Activated CD4-positive, CD25-positive, alpha-beta regulatory T cell treated with anti-CD3 and anti-CD28 coated beads, Interleukin-2, amount 50 U/mL, for 24 hours (primary cell): ENCODE measurements at regions not wholly inside any gene's neighbourhood (a gene's known extent, or its start where the extent isn't known, plus 50 kb on each side); places are given as distances from the start of the nearest gene placed in this dataset.
"Not testable (repeated sequence)": the region's sequence is repeated elsewhere in the genome, so short reads cannot be mapped to it uniquely, and the experiment has no call there.

Experiments
- ATAC-seq, 2 donors: fragments of 150-1000 bp; cut with Tn5 transposase; one replicate each; pipeline ENCODE4 v1.10.0; 2021; ENCODE audit warnings: mild to moderate bottlenecking in 1 of 2, moderate library complexity in 1 of 2

GRCh38 chr15:95202569-95203349 is 971.4 kb downstream of the MCTP2 start:
- no peak for ATAC-seq

DNA sequence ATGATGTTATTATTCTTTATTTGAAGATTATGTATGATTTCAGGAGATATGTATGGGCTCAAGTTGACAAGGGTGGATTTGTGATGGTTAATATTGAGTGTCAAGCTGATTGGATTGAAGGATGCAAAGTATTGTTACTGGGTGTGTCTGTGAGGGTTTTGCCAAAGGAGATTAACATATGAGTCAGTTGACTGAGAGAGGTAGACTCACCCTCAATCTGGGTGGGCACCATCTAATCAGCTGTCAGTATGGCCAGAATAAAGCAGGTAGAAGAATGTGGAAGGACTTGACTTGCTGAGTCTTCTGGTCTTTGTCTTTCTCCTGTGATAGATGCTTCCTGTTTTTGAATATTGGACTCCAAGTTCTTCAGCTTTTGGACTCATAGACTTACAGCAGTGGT is 973.7 kb downstream of the MCTP2 start:
- no peak for ATAC-seq

GRCh38 chr15:95205830-95206229 is 974.5 kb downstream of the MCTP2 start:
- ATAC-seq = not testable (repeated sequence)

GRCh38 chr15:95208071-95208470 is 976.7 kb downstream of the MCTP2 start:
- ATAC-seq = no peak

DNA sequence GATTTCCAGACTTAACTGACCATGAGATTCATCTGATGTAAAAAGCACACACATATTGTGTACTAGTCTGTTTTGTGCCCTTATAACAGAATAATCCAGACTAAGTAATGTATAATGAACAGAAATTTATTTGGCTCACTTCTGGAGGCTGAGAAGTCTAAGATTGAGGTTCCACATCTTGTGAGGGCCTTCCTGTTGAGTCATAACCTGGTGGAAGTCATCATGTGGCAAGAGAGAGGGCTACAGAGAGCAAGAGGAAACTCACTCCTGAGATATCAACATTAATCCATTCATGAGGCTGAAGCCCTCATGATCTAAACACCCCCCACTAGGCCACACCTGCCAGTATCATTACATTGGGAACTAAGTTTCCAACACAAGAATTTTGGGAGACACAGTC is 977.6 kb downstream of the MCTP2 start:
- no peak for ATAC-seq

DNA sequence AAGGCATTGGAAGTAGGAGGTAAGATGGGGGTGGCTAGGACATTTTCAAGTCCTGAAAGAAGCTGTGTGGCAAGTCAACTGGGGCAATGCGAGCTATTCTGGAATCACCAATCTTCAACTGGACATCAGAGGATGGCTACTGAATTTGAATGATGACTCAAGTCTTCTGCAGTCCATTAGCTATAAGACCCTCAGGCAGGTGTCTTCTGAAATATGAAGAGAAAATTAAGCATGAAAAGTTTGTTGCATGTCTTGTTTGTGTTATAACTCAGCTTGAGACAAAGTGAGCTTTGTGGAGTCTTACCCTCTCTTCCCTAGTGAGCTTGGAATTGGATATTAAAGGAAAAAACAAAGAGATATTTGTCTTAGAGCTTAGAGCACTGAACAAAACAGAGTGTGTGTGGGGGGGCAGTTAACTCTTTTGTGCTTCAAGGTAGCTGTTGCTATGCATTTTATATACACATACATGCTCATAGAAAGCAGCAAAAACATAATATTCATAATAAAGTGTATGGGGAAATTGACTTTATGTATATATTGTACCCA is 979.1 kb downstream of the MCTP2 start:
- no peak for ATAC-seq

DNA sequence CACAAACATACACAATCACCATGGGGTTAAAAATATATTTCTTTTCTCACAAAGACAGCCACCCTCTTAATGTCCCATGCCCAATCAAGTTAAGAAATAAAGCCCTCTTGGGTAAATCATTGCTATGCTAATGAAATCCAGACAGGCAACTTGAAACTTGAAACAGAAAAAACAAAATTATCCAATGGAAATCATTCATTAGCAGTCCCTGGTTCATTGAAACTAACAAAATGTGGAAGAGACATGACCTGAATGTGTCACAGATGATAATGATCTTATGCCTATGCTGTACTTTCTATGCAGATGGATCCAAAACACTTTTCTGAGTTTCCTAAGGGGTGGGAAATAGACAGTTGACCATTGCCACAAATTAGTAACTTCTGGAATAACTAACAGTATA is 983.7 kb downstream of the MCTP2 start:
- no peak for ATAC-seq

DNA sequence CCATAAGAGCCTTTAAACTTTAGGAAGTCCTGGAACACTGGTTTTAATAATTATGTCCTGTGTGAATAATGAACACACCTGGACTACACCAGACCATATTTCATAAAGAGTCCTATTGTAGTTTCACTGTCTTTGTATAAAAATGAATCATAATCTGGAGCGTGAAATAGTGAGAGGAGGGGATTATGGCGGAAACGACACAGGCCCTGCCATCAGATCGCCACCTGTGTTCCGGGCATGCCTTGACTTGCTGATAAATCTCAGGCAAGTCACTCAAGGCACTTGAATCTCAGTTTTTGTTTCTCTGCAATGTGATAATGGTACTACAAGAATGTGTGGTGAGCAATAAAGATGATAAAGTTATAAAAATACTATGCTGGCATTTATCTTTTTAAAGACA is 995.5 kb downstream of the MCTP2 start:
- no peak for ATAC-seq

- ATAC-seq = no peak
These were observed 995.9 kb downstream of the MCTP2 start for GRCh38 chr15:95227235-95227634.

DNA sequence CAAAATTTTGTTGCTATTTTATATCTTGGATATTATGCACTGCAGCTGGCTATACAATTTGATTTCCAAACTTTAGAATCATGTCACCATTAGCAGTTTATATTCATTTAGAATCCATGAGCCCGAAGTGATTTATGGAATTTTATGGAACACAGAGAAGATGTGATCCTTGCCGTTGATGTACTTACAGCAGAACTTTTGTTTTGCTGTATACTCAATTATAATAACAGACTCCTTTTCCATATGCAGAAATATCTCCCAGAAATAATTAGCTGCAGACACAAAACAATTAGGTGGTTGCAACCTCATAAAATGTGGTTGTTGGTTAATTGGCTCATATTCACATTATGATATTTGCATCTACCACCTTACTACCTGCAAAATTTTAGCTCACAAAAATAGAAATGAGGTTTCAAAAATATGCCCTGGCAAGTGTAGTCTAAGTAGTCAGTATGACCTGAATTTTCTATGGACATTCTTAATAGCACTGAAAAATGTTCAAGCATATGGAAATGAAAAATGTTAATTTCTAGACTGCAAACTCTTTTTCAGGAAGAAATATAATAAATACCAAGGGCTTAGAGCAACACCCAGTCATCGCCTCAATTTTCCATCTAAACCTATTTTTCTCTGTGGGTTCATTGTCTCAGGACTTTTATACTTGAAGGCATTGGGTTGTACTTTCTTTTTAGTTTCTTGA is 997.6 kb downstream of the MCTP2 start:
- ATAC-seq = no peak

DNA sequence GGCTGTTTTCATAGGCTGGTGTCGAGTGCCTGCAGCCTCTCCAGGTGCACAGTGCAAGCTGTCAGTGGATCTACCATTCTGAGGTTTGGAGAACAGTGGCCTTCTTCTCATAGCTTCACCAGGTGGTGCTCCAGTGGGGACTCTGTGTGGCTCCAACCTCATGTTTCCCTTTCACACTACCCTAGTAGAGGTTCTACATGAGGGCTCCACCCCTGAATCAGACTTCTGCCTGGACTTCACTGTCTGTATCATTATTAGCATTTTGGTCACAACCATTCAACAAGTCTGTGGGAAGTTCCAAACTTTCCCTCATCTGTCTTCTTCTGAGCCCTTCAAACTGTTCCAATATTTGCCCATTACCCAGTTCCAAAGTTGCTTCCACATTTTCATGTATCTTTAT is 1003.7 kb downstream of the MCTP2 start:
- ATAC-seq = no peak

- no peak for ATAC-seq
These were observed 1016.0 kb downstream of the MCTP2 start for GRCh38 chr15:95247071-95247984.

GRCh38 chr15:95249524-95249923 is 1018.2 kb downstream of the MCTP2 start:
- no peak for ATAC-seq

DNA sequence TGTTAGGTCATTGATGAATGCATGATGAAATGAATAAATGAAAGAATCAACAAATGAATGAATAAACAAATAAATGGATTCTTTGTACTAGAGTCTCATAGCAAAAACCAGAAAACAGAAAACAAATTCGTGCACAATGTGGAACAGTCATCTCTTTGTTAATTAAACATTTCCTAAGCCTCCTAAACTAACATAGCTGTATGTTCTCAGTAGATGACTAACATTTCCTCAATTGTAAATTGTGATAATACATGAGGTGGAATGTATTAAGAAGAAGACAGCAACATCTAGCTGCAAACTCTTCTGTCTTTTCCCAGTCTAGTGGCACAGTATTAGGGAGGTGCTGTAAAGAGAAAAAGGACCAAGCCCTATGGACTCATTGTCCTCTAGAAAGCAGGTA is 1021.0 kb downstream of the MCTP2 start:
- ATAC-seq = no peak

- ATAC-seq = no peak
These were observed 1022.9 kb downstream of the MCTP2 start for GRCh38 chr15:95254263-95254662.

DNA sequence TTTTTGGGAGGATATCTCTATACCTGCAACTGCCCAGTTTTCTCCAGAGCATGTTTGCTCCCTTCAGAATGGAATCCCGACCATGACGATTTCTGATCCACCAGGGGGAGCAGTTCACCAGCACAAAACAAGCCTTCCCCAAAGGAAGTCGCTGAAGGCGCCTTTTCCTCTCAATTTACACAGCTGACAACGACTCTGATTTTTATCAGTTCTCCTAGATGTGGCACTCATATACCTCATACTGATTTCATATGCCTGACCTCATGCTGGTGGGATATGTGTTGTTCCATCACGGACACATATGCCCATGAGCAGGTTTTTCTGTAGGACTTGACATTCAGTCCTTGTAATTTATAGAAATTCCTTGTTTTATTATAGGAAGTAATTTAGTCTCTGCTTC is 1028.2 kb downstream of the MCTP2 start:
- no peak for ATAC-seq

- no peak for ATAC-seq
These were observed 1028.6 kb downstream of the MCTP2 start for GRCh38 chr15:95259965-95260364.

GRCh38 chr15:95260856-95261255 is 1029.5 kb downstream of the MCTP2 start:
- no peak for ATAC-seq

- ATAC-seq = no peak
These were observed 1030.2 kb downstream of the MCTP2 start for GRCh38 chr15:95261546-95261945.

DNA sequence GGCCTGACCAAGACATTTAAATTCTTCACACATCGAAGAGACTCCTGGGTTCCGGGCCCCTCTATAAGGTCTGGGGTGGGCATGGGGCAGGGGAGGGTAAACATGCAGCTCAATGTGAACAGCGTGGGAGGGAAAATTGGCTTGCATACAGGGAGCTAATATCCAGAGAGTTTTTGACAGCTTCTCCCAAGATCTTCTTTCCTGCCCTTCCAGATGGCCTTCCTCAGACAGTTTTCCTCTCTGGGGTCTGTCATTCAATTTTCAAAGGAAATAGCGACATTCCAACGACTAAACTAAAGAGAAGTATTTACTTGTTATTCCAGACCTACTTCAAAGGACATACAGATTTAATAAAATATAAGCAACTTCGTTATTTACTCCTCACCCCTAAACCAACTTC is 1030.6 kb downstream of the MCTP2 start:
- ATAC-seq = no peak

- no peak for ATAC-seq
These were observed 1031.7 kb downstream of the MCTP2 start for GRCh38 chr15:95262866-95263564.

- ATAC-seq = no peak
These were observed 1032.4 kb downstream of the MCTP2 start for GRCh38 chr15:95263751-95264150.
